ENCODE measurements at regions not wholly inside any gene's neighbourhood (a gene's known extent, or its start where the extent isn't known, plus 50 kb on each side); places are given as distances from the start of the nearest gene placed in this dataset.
A peak's percentile ranks its signal among the peaks of the same experiment; 100 is the strongest.

GRCh38 chr4:65917486-65917885 is 247.2 kb upstream of the EPHA5 start:
- no peak overlapping the region for H3K4me3 ChIP-seq (ENCODE audit: low read length)
- TF ChIP-seq CTCF (conservative IDR thresholded peaks at IDR 0.05; ENCODE audit: low read depth, low read length) = no peak
- DNase-seq (ENCODE audit: low read depth) = no peak

- peak; percentile 19 for TF ChIP-seq CTCF (conservative IDR thresholded peaks at IDR 0.05; ENCODE audit: low read depth, low read length)
- H3K4me3 ChIP-seq (ENCODE audit: low read length) = no peak overlapping the region
- DNase-seq (ENCODE audit: low read depth) = no peak
Measured at GRCh38 chr4:65911720-65912119, 241.4 kb upstream of the EPHA5 start.

- DNase-seq (ENCODE audit: low read depth) = peak; percentile 8
- no peak overlapping the region for H3K4me3 ChIP-seq (ENCODE audit: low read length)
- no peak for TF ChIP-seq CTCF (conservative IDR thresholded peaks at IDR 0.05; ENCODE audit: low read depth, low read length)
Measured at GRCh38 chr4:65893957-65894755, 223.9 kb upstream of the EPHA5 start.

- no peak for DNase-seq (ENCODE audit: low read depth)
- no peak for TF ChIP-seq CTCF (conservative IDR thresholded peaks at IDR 0.05; ENCODE audit: low read depth, low read length)
- no peak overlapping the region for H3K4me3 ChIP-seq (ENCODE audit: low read length)
Measured at GRCh38 chr4:65893271-65893670, 223.0 kb upstream of the EPHA5 start.

GRCh38 chr4:65880594-65880993 is 210.3 kb upstream of the EPHA5 start:
- no peak for DNase-seq (ENCODE audit: low read depth)
- TF ChIP-seq CTCF (conservative IDR thresholded peaks at IDR 0.05; ENCODE audit: low read depth, low read length) = no peak
- H3K4me3 ChIP-seq (ENCODE audit: low read length) = no peak overlapping the region

GRCh38 chr4:65868096-65868824 is 198.0 kb upstream of the EPHA5 start:
- DNase-seq (ENCODE audit: low read depth) = no peak

More at GRCh38 chr4:65868096-65868824, 198.0 kb upstream of the EPHA5 start:
- TF ChIP-seq CTCF (conservative IDR thresholded peaks at IDR 0.05; ENCODE audit: low read depth, low read length) = no peak
- H3K4me3 ChIP-seq (ENCODE audit: low read length) = no peak overlapping the region

Data from retinal pigment epithelial cell (primary cell).